C1 segment of cervical spinal cord (tissue), 14 donors: ENCODE measurements at regions not wholly inside any gene's neighbourhood (a gene's known extent, or its start where the extent isn't known, plus 50 kb on each side); places are given as distances from the start of the nearest gene placed in this dataset.

Source experiments
- DNase-seq, 14 donors: peaks; one replicate each; lab custom pipeline; 2025; lab: John Stamatoyannopoulos, UW

GRCh38 chr2:22697054-22697788, 687.8 kb upstream of the KLHL29 start:
- no peak for DNase-seq

GRCh38 chr2:22701561-22702160, 683.3 kb upstream of the KLHL29 start:
- no peak for DNase-seq

DNA sequence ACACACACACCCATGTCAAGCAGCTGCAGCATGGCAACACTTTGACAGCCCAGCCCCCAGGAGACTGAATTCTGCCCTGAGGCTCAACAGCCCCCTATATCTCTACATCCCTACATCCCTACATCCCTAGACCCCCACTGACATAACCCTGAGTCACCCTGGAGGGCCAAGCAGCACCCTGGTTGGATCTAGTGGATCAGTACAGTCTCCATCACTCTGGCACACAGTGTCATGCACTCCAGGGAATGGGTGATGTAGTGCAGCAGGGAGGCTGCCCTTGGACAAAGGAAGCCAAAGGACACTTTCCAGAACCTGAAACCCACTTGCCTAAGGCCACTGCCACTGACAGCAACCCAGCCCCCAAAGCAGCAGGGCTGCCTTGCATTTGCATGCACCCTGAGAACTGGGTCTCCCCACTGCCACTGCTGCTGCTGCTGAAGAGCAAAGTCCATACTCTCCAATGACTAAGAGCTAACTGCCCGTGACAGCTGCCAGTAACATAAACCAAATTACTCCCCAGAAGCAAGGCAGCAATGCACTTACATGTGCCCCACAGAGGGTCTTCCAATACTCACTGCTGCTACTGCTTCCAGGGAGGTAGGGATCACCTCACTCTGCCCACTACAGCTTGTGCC, 681.6 kb upstream of the KLHL29 start:
- DNase-seq: no peak

DNA sequence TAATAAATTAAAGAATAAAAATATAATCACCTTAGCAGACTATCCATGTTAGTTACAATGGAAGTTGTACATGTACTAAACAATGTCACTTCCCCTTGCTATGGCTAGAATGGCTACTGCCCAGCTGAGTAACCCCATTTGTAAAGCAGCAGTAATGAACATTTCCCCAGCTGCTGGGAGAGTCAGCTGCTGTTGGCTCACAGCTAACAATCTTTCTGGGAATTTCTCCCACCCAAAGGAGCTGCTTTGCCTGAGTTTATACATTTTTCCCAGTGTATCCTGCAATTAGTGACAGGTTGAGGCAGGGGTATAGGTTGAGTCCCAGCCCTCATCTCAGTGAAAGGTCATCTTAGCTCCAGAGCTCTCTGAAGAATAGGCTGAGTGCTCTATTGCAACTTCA, 665.6 kb upstream of the KLHL29 start:
- no peak for DNase-seq

GRCh38 chr2:22729466-22729865, 655.5 kb upstream of the KLHL29 start:
- no peak for DNase-seq

GRCh38 chr2:22734373-22735045, 650.5 kb upstream of the KLHL29 start:
- DNase-seq: no peak

GRCh38 chr2:22737144-22737543, 647.8 kb upstream of the KLHL29 start:
- DNase-seq: no peak

- DNase-seq: no peak
These were observed 643.8 kb upstream of the KLHL29 start for GRCh38 chr2:22741216-22741615.

- DNase-seq: no peak
These were observed 636.1 kb upstream of the KLHL29 start for GRCh38 chr2:22748909-22749308.

DNA sequence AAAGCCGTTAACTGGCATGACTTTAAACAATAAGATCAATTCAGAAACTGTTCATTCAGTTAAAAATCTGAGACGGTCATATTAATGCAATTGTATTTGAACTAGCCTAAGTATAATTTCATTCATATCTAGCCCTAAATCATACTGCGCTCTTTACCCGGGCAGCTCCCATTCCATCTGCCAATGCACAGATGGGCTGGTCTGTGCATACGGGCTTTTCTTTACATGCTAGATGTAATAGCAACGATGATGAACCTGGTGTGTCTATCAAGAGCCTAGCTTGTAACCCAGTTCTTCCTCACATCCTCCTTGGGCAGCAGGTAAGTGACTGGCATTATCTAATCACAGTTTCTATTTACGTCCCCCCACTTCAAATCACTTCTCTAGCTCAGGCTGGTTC, 631.5 kb upstream of the KLHL29 start:
- no peak for DNase-seq

GRCh38 chr2:22756276-22757043, 628.5 kb upstream of the KLHL29 start:
- no peak for DNase-seq

DNA sequence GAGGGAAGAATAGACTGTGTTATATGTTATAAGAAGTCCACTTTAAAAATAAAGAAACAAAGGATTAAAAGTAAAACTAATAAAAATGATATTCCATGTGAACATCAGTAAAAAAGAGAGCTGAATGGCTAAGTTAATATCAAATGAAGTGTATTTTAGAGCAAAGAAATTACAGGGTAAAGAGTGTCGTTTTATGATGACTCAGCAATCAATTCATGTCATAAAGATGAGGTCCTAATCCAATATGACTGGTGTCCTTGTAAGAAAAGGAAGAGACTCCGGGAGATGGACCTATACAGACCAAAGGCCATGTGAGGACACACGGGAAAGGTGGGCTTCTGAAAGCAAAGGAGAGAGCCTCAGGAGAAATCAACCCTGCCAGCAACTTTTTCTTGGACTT, 615.5 kb upstream of the KLHL29 start:
- no peak for DNase-seq

- DNase-seq: peak in 2 of 14 donors; percentile 5 to 94
These were observed 600.4 kb upstream of the KLHL29 start for GRCh38 chr2:22784566-22784965.

- DNase-seq: no peak
These were observed 598.2 kb upstream of the KLHL29 start for GRCh38 chr2:22786817-22787216.

DNA sequence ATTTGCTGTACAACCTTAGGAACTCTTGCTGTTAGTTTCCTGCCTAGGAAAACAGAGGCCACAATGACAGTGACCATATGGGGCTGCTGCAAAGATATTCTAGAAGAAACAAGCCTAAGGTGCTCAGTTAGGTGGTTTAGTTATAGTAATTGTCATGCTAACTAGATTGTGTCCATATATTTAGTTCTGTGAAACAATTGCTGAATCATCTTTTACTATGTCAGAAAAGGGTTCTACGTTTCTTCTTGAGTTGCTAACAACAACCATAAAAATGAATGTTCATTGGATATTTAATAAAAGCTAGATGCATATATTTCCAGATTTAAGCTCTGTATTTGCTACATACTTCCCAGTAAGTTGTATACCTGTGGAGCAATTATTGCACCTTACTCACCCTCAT, 597.2 kb upstream of the KLHL29 start:
- no peak for DNase-seq

DNA sequence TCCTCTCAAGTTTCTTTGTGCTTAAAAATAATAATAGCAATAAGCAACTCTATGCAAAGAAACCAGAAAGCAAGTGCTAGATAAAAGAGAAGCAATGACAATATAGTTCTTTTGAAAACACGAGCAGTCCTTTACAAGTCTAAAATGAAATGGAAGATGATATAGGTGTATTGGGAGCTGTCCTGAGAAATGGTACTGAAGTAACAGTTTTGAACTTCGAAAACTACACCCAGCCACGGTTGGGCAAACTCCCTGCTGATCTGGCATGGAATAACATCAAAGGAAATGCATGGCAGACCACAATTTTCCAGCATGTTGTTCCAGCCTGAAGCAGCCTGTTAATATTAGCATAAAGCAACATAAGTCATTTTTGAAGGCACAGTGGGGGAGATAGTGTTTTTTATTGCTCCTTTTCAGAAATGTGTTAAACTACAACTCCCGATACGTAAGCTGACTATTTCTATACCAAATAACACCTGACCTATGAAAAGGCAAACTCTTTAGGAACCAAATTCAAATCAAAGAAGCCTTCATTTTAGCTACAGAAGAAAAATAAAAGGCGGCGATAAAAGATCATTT, 596.1 kb upstream of the KLHL29 start:
- DNase-seq: no peak

- DNase-seq: no peak
These were observed 589.6 kb upstream of the KLHL29 start for GRCh38 chr2:22795287-22795866.

GRCh38 chr2:22798386-22798785, 586.6 kb upstream of the KLHL29 start:
- no peak for DNase-seq

DNA sequence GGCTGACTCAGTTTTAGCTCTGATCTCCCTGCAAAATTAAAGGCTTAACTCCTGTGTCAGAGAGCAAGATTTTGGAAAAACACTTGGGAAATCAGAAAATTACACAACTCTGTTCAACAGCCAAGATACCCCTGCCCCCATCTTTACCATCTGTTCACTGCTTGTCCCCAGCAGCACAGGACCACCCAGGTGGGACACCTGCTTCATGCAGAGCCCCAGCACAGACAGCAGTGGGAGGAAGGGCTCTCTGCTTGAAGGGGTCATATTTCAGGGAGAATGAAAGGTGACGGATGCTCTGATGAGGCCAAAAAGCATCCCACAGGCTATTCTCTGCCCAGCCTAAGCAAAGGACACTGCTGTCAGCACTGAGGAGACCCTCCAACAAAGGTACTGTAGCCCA, 584.6 kb upstream of the KLHL29 start:
- DNase-seq: no peak

GRCh38 chr2:22801071-22801470, 583.9 kb upstream of the KLHL29 start:
- no peak for DNase-seq

DNA sequence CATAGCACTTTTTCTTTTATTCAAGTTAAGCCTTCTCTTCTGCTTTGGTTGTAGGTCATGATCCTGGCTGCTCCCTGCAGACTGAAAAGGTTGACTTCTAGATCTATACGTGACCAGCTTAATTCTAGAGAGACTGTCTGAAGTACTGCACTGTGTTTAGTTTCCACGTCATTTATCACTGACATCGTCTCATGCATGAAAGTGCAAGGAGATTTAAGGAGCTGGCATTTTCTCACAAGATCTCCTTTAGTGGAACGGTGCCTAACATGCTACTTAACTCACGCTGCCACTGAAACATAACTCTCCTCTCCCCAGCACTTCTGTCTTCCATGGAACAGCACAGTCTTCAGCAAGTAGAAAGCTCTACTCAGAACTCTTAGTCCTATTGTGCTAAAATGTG, 583.0 kb upstream of the KLHL29 start:
- DNase-seq: no peak
